GM12864 (cell line): ENCODE measurements at regions not wholly inside any gene's neighbourhood (a gene's known extent, or its start where the extent isn't known, plus 50 kb on each side); places are given as distances from the start of the nearest gene placed in this dataset.

Experiments used
- DNase-seq: peaks from one replicate; pipeline ENCODE4 v3.0.0-alpha.2; 2011; ENCODE audit warnings: low read depth
- H3K4me3 ChIP-seq: 2 replicates; pipeline ENCODE4 v1.5.1; 2011; ENCODE audit warnings: mild to moderate bottlenecking, low read depth, low read length, control low read depth
- TF ChIP-seq, protein P1 (sequence below): IDR thresholded peaks from 2 replicates; pipeline ENCODE4 v1.5.1; 2011; ENCODE audit warnings: low read depth, mild to moderate bottlenecking, moderate library complexity, low read length, control low read depth, inconsistent platforms; ENCODE audit errors: missing control alignments

DNA sequence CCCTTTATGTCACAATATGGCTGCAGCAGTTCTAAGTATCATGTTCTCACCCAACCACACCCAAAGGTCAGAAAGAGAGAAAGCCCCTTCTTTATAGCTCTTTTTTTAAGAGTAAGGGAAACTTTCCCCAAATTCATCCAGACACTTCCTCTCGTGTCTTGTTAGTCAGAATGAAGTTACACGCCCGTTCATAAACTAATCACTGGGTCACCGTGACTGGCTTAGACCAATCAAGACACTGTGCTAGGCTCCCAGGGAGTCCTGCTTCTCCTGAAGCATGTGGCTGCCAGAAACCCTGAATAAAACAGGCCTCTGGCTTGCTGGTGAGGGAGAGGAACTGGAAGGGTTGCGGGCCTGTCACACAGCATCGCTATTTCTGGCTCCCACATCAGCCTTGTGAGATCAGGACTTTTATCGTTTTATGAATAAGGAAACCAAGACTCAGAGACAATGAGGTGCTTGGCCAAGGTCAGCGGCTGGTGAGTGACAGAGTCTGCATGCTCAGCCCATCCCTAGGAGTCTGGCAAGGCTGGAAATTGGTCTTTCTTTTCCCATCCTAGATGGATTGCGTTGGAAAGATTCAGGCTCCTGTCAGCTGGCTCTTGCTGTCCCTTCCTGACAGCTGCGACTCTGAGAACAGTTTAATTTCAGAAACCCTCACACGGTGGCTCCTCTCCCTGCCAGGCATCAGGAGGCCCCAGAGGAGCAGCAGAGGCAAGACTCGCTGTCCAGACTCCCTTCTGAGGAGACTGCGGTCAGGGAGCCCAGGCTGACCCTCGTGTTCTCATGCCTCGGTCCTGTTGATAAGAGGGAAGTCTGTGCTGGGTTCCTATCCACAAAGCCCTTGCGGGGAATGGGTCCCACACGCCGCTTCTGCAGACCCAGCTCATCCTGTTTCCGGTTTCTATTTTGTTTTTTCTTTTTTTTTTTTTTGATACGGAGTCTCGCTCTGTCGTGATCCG is 104.5 kb upstream of the TAF1B start:
- TF ChIP-seq, protein P1, sequence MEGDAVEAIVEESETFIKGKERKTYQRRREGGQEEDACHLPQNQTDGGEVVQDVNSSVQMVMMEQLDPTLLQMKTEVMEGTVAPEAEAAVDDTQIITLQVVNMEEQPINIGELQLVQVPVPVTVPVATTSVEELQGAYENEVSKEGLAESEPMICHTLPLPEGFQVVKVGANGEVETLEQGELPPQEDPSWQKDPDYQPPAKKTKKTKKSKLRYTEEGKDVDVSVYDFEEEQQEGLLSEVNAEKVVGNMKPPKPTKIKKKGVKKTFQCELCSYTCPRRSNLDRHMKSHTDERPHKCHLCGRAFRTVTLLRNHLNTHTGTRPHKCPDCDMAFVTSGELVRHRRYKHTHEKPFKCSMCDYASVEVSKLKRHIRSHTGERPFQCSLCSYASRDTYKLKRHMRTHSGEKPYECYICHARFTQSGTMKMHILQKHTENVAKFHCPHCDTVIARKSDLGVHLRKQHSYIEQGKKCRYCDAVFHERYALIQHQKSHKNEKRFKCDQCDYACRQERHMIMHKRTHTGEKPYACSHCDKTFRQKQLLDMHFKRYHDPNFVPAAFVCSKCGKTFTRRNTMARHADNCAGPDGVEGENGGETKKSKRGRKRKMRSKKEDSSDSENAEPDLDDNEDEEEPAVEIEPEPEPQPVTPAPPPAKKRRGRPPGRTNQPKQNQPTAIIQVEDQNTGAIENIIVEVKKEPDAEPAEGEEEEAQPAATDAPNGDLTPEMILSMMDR: no peak
- DNase-seq: no peak
- H3K4me3 ChIP-seq: 0 out of 2 replicates have a peak overlapping the region, but pooled peaks have one; percentile 5

DNA sequence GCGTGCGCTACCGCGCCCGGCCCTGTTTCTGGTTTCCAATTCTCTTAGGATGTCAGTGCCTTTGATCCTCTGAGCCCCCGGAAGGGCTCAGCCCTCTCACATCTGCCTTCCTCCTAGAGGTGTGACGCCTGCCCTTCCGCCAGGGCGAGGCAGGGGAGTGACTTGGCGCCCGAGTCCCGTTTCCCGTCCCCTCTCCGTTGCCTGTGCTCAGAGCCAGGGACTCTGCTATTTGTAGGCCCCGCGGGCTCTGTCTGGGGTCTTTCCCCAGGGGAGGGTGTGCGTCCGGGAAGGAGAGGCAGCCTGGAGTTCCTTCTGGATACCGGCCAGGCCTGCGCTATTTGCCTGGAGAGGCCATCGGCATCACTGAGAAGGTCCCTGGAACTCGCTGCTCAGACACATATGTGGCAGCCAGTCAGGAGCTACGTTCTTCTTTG is 103.7 kb upstream of the TAF1B start:
- TF ChIP-seq, protein P1: no peak
- DNase-seq: no peak
- H3K4me3 ChIP-seq: 0 out of 2 replicates have a peak overlapping the region, but pooled peaks have one; percentile 5

DNA sequence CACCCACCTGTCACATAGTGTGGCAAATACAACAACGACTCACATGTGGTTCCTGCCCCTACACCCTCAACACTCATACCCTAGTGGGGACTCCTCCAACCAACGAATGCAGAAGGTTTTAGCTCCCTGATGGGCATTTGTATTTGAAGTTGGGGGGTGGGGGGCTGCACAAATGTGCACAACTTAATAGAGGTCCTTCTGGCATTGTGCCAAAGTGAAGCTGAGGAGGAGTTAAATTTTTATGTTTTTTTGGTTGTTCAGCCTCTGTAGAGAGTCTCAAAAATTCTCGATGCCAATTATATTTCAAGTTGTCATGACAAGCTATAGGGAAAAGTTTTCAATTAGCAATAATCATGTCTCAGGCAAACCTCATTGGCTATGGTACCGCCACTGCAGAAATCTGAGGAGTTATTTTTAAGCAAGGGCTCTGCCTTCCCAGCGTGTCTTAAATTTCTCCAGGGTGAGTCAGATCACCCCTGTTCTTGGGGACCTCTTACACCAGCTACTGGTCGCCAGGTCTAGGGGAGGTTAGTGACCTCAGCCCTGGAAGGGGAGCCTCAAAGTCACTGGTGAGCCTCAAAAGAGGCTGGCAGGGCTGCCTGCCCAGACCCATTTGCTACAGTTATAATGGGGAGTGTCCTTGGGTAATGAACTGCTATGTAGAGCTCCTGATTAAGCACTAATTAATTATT is 102.7 kb upstream of the TAF1B start:
- no peak for DNase-seq
- H3K4me3 ChIP-seq: no peak overlapping the region
- TF ChIP-seq, protein P1: no peak

DNA sequence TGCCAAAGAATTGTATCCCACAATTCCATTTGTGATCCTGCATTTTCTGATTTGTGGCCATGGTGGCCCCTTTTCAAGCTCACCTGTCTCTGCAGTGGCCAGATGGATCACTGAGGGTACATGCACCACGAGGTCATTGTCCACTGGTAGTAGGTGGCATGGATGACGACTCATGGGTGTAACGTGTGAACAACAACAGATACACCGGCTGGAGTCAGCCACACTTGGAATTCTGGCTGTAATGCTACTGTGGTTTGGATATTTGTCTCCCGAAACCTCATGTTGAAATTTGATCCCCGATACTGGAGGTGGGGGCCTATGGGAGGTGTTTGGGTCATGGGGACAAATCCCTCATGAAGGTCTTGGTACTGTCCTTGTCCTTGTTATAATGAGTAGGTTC is 102.2 kb upstream of the TAF1B start:
- no peak overlapping the region for H3K4me3 ChIP-seq
- TF ChIP-seq, protein P1: no peak
- DNase-seq: no peak

DNA sequence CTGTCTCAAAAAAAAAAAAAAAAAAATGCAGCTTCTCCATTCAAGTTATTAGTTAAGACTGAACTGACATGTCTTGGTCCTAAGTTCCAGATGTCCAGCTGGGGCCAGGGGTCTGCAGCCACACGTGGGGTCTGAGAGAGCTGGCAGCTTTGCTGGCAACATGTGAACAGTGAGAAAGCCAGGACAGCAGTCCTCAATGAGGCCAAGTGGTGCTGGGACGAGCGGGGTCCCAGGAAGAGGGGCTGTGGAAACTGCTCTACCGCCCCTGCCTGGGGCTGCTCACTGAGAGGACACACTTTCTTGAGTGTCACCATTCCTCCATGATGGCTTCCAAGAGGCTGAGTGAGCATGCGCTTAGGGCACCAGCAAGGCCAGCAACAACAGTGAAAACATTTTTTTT is 100.7 kb upstream of the TAF1B start:
- no peak overlapping the region for H3K4me3 ChIP-seq
- TF ChIP-seq, protein P1: no peak
- DNase-seq: no peak

DNA sequence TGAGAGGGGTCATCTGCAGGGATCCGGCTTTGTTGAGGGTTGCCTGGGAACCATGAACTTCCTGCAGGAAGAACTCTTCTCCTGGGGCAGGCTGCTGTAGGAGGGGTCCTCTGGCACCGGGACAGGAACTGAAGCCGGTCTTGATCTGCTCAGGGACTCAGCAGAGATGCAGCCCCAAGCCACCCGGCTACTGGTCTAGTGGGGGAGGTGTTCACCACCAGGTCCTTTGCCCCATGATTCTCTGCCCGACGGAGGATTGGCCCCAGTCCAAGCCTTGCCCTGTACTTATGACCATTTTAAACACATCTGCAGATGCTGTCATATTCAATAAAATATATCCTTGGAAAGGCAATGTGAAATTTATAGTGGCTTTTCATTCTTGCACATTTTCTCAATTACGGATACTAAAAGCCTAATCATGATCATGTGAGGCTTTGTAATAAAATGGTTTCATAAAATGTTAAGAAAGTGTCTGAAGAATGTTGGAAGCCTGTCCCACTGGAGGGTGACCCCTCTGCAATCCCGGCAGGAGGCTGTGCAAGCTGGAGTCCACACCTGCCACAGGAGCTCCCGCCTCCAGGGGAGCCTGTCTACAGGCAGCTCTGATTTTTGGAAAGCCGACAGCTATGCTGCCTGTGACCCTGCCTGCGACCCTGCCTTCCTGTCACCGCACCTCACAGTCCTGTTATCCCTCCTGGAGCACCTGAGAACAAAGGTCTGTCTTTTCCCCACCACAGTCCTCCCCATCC is 98.8 kb upstream of the TAF1B start:
- no peak for DNase-seq
- TF ChIP-seq, protein P1: no peak
- no peak overlapping the region for H3K4me3 ChIP-seq
